HepG2 (cell line): ENCODE measurements at regions not wholly inside any gene's neighbourhood (a gene's known extent, or its start where the extent isn't known, plus 50 kb on each side); places are given as distances from the start of the nearest gene placed in this dataset.

ENCODE experiments used
- MED1 ChIP-seq: sonication (generic); formaldehyde crosslinking; IDR thresholded peaks from 2 replicates; pipeline ENCODE4 v1.4.0; 2020; ENCODE audit warnings: missing genetic modification reagents
- RNF2 ChIP-seq: fragments of 450-650 bp; conservative IDR thresholded peaks from 2 replicates; pipeline ENCODE4 v1.6.1; 2016; ENCODE audit warnings: low read depth
- TF ChIP-seq, protein P1 (sequence below): sonication (generic); formaldehyde crosslinking; IDR thresholded peaks from 2 replicates; pipeline ENCODE4 v1.8.1; 2023; ENCODE audit warnings: mild to moderate bottlenecking, missing genetic modification reagents, borderline replicate concordance
- TF ChIP-seq, protein P2 (sequence below): sonication (generic); formaldehyde crosslinking; IDR thresholded peaks from 2 replicates; pipeline ENCODE4 v1.4.0; 2020; ENCODE audit warnings: mild to moderate bottlenecking, missing genetic modification reagents, borderline replicate concordance
- TF ChIP-seq, protein P3 (sequence below): sonication (generic); formaldehyde crosslinking; conservative IDR thresholded peaks from 2 replicates; pipeline ENCODE4 v1.4.0; 2020; ENCODE audit warnings: missing genetic modification reagents
- TF ChIP-seq, protein P4 (sequence below): sonication (generic); formaldehyde crosslinking; IDR thresholded peaks from 2 replicates; pipeline ENCODE4 v1.5.0; 2020; ENCODE audit warnings: mild to moderate bottlenecking, missing genetic modification reagents, moderate library complexity

DNA sequence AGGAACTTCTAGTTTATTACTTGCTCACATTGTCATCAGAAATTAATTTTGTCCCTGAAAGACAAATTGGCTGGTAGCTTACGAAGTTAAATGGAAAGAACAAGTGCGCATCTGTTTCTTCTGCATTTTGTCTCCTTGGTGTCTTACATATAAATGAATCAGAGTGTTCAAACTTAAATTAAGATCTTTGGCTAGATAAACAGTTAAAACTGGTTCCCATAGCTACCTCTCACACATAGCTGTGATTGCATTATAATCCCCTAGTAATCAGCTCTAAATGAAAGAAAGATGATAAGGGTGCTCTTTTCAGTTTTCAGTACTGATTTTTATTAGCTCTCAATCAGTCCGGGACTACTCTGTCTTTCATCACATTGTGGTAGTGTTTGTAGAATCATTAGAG is 124.2 kb upstream of the LMO4 start:
- no peak for TF ChIP-seq RNF2
- no peak for TF ChIP-seq MED1 (CRISPR knock-in tag)
- TF ChIP-seq, protein P1, sequence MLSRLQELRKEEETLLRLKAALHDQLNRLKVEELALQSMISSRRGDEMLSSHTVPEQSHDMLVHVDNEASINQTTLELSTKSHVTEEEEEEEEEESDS, result no peak
- TF ChIP-seq, protein P2, sequence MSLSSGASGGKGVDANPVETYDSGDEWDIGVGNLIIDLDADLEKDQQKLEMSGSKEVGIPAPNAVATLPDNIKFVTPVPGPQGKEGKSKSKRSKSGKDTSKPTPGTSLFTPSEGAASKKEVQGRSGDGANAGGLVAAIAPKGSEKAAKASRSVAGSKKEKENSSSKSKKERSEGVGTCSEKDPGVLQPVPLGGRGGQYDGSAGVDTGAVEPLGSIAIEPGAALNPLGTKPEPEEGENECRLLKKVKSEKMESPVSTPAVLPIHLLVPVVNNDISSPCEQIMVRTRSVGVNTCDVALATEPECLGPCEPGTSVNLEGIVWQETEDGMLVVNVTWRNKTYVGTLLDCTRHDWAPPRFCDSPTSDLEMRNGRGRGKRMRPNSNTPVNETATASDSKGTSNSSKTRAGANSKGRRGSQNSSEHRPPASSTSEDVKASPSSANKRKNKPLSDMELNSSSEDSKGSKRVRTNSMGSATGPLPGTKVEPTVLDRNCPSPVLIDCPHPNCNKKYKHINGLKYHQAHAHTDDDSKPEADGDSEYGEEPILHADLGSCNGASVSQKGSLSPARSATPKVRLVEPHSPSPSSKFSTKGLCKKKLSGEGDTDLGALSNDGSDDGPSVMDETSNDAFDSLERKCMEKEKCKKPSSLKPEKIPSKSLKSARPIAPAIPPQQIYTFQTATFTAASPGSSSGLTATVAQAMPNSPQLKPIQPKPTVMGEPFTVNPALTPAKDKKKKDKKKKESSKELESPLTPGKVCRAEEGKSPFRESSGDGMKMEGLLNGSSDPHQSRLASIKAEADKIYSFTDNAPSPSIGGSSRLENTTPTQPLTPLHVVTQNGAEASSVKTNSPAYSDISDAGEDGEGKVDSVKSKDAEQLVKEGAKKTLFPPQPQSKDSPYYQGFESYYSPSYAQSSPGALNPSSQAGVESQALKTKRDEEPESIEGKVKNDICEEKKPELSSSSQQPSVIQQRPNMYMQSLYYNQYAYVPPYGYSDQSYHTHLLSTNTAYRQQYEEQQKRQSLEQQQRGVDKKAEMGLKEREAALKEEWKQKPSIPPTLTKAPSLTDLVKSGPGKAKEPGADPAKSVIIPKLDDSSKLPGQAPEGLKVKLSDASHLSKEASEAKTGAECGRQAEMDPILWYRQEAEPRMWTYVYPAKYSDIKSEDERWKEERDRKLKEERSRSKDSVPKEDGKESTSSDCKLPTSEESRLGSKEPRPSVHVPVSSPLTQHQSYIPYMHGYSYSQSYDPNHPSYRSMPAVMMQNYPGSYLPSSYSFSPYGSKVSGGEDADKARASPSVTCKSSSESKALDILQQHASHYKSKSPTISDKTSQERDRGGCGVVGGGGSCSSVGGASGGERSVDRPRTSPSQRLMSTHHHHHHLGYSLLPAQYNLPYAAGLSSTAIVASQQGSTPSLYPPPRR (CRISPR knock-in tag), result no peak
- TF ChIP-seq, protein P3, sequence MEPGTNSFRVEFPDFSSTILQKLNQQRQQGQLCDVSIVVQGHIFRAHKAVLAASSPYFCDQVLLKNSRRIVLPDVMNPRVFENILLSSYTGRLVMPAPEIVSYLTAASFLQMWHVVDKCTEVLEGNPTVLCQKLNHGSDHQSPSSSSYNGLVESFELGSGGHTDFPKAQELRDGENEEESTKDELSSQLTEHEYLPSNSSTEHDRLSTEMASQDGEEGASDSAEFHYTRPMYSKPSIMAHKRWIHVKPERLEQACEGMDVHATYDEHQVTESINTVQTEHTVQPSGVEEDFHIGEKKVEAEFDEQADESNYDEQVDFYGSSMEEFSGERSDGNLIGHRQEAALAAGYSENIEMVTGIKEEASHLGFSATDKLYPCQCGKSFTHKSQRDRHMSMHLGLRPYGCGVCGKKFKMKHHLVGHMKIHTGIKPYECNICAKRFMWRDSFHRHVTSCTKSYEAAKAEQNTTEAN (CRISPR knock-in tag), result no peak
- TF ChIP-seq, protein P4, sequence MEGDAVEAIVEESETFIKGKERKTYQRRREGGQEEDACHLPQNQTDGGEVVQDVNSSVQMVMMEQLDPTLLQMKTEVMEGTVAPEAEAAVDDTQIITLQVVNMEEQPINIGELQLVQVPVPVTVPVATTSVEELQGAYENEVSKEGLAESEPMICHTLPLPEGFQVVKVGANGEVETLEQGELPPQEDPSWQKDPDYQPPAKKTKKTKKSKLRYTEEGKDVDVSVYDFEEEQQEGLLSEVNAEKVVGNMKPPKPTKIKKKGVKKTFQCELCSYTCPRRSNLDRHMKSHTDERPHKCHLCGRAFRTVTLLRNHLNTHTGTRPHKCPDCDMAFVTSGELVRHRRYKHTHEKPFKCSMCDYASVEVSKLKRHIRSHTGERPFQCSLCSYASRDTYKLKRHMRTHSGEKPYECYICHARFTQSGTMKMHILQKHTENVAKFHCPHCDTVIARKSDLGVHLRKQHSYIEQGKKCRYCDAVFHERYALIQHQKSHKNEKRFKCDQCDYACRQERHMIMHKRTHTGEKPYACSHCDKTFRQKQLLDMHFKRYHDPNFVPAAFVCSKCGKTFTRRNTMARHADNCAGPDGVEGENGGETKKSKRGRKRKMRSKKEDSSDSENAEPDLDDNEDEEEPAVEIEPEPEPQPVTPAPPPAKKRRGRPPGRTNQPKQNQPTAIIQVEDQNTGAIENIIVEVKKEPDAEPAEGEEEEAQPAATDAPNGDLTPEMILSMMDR (CRISPR knock-in tag), result no peak
